Posterior vena cava (tissue), 2 donors: ENCODE measurements at regions not wholly inside any gene's neighbourhood (a gene's known extent, or its start where the extent isn't known, plus 50 kb on each side); places are given as distances from the start of the nearest gene placed in this dataset.
"Not testable (repeated sequence)": the region's sequence is repeated elsewhere in the genome, so short reads cannot be mapped to it uniquely, and the experiment has no call there.

Source experiments
- DNase-seq: peaks from one replicate; pipeline ENCODE4 v3.0.0-alpha.2; 2020; ENCODE audit warnings: low spot score
- intact Hi-C, 2 donors: fragments of 100-400 bp; cut with DNase I; formaldehyde crosslinking; loops; one replicate each; pipeline versions ENCODE4 v1.14.1 to v1.14.2; 2022 to 2023
- donor health status: DM: yes; HTN: yes; CAD: no.
- donor health status: DM: yes; HTN: yes; CAD: no.

GRCh38 chr4:164617911-164618310 is 136.0 kb upstream of the SMIM31 start:
- intact Hi-C loops, result no loop called here
- DNase-seq, result no peak

DNA sequence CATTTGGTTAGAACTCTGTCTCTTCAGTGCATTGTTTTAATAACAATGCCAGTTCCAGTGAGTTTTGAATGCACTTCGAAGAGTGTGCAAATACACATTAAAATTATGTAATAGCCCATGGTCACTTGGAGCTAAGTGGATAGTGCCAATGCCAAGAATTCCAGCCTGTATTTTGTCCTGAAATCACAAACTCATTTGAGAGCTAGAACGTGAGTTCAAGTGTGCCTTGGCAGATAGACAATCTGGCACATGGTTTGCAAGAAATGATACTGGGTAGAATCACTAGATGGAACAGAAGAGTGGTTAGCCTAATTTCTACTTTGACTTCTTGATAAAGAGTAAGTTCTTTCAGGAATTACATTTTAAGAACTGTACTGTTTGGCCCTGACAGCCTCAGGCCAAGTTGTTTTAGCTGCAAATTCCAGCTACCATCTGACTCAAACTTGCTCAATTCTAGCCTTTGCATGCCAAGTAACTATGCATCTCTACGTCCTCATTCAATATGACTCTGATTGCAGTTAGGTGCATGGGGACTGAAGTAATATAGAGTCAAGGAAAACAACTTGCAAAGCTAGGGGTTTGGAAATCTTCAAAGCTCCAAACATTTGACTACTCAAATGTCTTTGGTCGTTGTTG is 131.9 kb upstream of the SMIM31 start:
- intact Hi-C loops, result no loop called here

DNA sequence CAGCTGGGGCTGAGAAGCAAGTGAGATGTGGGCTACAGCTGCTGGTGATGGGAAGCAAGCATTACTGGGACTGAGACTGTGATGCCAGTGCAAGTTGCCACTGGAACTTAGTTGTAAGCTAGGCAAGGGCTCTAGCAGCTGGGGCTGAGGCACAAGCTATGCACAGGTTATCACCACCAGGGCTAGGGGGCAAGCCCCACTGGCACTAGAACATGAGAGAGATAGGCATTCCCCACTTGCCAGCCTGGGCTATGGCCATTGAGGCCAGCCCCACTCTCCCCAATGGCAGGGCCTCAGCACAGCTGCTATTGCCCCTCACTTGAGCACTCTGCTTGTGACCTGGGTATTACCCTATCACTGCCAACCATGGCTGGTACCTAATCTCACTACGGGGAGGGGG is 130.8 kb upstream of the SMIM31 start:
- intact Hi-C loops, result no loop called here
- DNase-seq, result no peak

More for the DNA sequence above, 131.9 kb upstream of the SMIM31 start:
- no peak for DNase-seq

GRCh38 chr4:164639001-164639400 is 114.9 kb upstream of the SMIM31 start:
- intact Hi-C loops, result no loop called here
- no peak for DNase-seq

- no peak for DNase-seq
- intact Hi-C loops, result no loop called here
Observed at GRCh38 chr4:164648151-164648848, 105.6 kb upstream of the SMIM31 start.

DNA sequence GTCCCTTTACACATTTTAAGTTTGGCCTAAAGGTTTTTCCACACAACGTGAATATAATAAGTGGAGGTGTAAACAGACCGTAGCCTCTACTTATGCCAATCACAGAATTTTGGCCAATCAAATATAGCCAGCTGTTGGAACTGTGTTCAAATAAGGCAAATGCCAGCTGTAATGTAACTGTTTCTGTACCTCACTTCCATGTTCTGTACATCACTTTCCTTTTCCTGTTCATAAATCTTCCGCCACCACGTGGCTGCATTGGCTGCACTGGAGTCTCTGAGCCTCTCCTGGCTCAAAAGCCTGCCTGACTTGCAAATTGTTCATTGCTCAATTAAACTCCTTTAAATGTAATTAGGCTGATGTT is 105.1 kb upstream of the SMIM31 start:
- DNase-seq, result no peak
- intact Hi-C loops, result no loop called here

GRCh38 chr4:164659765-164660164 is 94.2 kb upstream of the SMIM31 start:
- intact Hi-C loops, result no loop called here
- no peak for DNase-seq

GRCh38 chr4:164676152-164676551 is 77.8 kb upstream of the SMIM31 start:
- intact Hi-C loops, DNase-seq: not testable (repeated sequence)

DNA sequence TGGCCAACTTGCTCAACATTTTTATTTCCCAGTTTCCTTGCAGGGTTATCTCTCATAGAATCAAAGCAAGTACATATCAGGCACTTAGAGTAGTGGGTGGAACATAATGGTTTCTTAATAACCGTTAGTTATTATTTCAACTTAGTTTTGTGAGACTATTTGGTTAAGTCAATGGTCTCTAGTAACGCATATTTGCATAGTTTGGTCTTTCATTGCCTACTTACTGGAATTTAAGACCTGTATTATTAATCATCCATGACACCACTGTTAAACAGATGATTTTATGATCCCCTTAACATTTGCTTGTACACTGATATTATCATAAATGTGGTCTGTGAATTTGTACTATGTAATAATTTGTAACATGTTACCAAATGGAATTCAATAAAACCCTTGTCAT is 70.9 kb upstream of the SMIM31 start:
- DNase-seq, result no peak
- intact Hi-C loops, result no loop called here

DNA sequence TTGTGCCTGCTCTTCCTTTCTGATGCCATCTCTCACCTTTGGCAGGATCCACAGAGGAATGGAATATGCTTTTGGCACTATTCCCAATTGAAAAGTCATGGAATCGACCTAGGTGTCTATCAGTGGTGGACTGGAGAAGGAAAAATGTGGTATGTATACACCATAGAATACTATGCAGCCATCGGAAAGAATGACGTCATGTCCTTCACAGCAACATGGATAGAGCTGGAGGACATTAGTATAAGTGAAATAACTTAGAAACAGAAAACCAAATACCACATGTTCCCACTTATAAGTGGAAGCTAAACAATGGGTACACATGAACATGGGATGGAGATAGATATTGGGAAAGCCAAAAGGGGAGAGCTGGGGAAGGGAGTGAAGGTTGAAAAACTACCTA is 58.3 kb upstream of the SMIM31 start:
- DNase-seq, result no peak
- intact Hi-C loops, result no loop called here

DNA sequence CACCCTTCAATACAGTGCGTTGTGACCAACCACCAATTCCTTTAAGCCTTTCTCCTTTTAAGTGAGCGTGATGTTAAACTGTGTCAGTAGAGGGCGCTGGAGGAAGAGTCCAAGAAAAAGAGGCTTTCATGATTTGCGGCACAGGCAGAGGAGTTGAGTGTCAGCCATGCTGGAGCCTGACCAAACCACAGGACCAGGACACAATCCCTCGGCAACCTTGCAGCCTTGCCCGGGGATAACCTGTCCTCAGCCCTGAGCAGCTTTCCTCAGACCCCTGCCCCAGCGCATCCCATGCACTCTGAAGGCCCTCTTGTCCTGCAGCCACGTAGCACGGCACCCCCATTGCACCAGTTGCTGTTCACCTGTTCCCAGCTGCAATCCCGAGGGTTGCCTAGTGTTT is 53.5 kb upstream of the SMIM31 start:
- intact Hi-C loops, result no loop called here
- no peak for DNase-seq

DNA sequence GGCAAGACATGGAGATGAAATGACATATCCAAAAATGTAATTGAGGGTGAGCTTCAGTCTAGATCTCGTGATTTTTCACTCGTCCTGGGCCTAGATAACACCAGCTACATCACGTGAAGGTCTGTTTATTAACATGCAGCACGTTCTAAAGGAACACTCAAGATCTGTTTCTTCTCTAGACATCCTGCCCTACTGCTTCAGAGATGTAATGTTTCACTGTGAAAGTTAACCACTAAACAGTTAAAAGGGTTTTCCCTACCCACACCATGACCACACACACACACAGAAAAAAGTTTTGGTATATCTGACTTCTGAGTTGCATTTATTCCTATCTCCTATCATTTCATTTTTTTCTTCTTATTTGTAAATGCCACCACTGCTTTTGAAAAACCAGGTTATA is 52.3 kb upstream of the SMIM31 start:
- DNase-seq, result no peak
- intact Hi-C loops, result no loop called here
